Kidney epithelial cell (primary cell): ENCODE measurements at regions not wholly inside any gene's neighbourhood (a gene's known extent, or its start where the extent isn't known, plus 50 kb on each side); places are given as distances from the start of the nearest gene placed in this dataset.
"Not testable (repeated sequence)": the region's sequence is repeated elsewhere in the genome, so short reads cannot be mapped to it uniquely, and the experiment has no call there.

Experiments used
- DNase-seq: peaks from one replicate; pipeline ENCODE4 v3.0.0-alpha.2; 2010; ENCODE audit warnings: low read depth
- H3K27me3 ChIP-seq: 2 replicates; pipeline ENCODE4 v1.6.0; 2011; ENCODE audit warnings: low read length; ENCODE audit not compliant: control insufficient read depth, insufficient read depth
- H3K36me3 ChIP-seq: 2 replicates; pipeline ENCODE4 v1.5.1; 2011; ENCODE audit warnings: low read length; ENCODE audit not compliant: control insufficient read depth, insufficient read depth
- H3K4me3 ChIP-seq: 2 replicates; pipeline ENCODE4 v1.5.1; 2011; ENCODE audit warnings: low read depth, mild to moderate bottlenecking, control low read depth, low read length
- TF ChIP-seq, protein P1 (sequence below): IDR thresholded peaks from 2 replicates; pipeline ENCODE4 v1.5.1; 2011; ENCODE audit warnings: mild to moderate bottlenecking, moderate library complexity, low read length, control low read depth, inconsistent platforms; ENCODE audit not compliant: insufficient read depth, poor library complexity, severe bottlenecking

DNA sequence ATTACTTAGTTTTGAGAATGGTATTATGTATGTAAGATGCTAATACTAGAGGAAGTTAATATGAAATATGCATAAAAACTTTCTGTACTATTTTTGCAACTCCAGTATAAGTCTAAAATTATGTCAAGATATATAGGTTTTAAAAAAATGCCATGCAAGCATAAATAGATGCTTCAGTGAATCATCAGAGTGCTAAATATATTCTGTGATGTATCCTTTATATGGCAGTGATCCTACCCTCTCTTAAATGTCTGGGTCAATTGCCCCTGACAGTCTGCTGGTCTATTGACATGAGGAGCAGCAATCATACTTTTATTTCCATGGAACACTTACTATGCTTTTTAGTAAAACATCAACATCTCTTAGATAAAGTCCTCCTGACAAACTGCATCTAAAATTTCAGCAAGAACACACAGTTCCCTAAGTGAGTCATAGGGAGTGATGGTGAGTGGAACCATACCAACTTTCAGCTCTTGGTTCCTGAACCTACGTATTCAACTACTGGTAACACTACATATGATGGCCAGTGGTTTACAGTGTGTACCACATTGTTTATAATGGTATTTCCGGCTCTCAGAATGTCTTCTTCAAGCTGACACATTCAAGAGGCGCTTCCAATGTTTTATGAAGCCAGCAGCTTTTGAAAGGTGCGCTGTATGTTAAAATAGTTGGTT is 928.7 kb upstream of the GJE1 start:
- Histone ChIP-seq H3K27me3 (no peaks in the 10 kb centered on the region), H3K4me3 (no peak overlapping the region), H3K36me3 (no peaks in the 10 kb centered on the region)
- DNase-seq, result no peak
- TF ChIP-seq, protein P1, sequence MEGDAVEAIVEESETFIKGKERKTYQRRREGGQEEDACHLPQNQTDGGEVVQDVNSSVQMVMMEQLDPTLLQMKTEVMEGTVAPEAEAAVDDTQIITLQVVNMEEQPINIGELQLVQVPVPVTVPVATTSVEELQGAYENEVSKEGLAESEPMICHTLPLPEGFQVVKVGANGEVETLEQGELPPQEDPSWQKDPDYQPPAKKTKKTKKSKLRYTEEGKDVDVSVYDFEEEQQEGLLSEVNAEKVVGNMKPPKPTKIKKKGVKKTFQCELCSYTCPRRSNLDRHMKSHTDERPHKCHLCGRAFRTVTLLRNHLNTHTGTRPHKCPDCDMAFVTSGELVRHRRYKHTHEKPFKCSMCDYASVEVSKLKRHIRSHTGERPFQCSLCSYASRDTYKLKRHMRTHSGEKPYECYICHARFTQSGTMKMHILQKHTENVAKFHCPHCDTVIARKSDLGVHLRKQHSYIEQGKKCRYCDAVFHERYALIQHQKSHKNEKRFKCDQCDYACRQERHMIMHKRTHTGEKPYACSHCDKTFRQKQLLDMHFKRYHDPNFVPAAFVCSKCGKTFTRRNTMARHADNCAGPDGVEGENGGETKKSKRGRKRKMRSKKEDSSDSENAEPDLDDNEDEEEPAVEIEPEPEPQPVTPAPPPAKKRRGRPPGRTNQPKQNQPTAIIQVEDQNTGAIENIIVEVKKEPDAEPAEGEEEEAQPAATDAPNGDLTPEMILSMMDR, result no peak

DNA sequence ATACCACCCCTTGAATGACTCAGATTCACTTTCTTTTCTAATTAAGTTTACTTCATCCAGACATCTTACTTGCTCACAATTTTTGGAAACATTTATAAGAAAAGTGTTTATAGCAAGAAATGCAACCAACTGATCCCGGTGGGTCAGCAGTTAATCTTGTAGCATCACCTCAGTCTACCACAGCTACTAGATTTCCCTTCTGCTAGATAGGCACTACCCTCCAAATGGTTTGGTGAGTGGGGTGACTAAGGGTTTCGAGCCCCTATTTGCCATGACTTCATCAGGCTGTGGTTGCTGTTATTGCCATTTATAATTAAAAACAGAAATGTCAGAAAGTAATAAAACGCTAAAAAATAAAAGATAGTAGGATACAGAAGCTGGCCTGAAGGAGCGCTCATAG is 930.1 kb upstream of the GJE1 start:
- H3K36me3 ChIP-seq, result no peaks in the 10 kb centered on the region
- TF ChIP-seq, protein P1, result no peak
- H3K4me3 ChIP-seq, result no peak overlapping the region
- DNase-seq, result no peak
- no peaks in the 10 kb centered on the region for H3K27me3 ChIP-seq

GRCh38 chr6:141199074-141199473 is 933.7 kb upstream of the GJE1 start:
- Histone ChIP-seq H3K4me3 (no peak overlapping the region), H3K36me3 (no peaks in the 10 kb centered on the region), H3K27me3 (no peaks in the 10 kb centered on the region)
- no peak for DNase-seq
- TF ChIP-seq, protein P1, result no peak

- H3K36me3 ChIP-seq, result no peaks in the 10 kb centered on the region
- TF ChIP-seq, protein P1, result no peak
- no peak for DNase-seq
- H3K27me3 ChIP-seq, result no peaks in the 10 kb centered on the region
- no peak overlapping the region for H3K4me3 ChIP-seq
Measured at GRCh38 chr6:141195251-141195832, 937.4 kb upstream of the GJE1 start.

GRCh38 chr6:141183368-141183767 is 949.4 kb upstream of the GJE1 start:
- H3K27me3 ChIP-seq, result no peaks in the 10 kb centered on the region
- TF ChIP-seq, protein P1, result no peak
- no peaks in the 10 kb centered on the region for H3K36me3 ChIP-seq
- no peak overlapping the region for H3K4me3 ChIP-seq
- DNase-seq, result no peak

DNA sequence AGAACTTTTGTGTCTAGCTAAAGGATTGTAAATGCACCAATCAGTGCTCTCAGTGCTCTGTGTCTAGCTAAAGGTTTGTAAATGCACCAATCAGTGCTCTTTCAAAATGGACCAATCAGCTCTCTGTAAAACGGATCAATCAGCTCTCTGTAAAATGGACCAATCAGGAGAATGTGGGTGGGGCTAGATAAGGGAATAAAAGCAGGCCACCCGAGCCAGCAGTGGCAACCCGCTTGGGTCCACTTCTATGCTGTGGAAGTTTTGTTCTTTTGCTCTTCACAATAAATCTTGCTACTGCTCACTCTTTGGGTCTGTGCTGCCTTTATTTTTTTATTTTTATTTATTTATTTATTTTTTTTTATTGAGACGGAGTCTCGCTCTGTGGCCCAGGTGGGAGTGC is 957.3 kb upstream of the GJE1 start:
- H3K4me3 ChIP-seq, DNase-seq, H3K36me3 ChIP-seq, H3K27me3 ChIP-seq: not testable (repeated sequence)
